Panc1 (cell line): ENCODE measurements at regions not wholly inside any gene's neighbourhood (a gene's known extent, or its start where the extent isn't known, plus 50 kb on each side); places are given as distances from the start of the nearest gene placed in this dataset.
A peak's percentile ranks its signal among the peaks of the same experiment; 100 is the strongest.

Source experiments
- ATAC-seq: fragments of 200-7000 bp; cut with Tn5 transposase; 2 replicates; pipeline ENCODE4 v1.9.1; 2020; ENCODE audit warnings: mild to moderate bottlenecking, moderate library complexity
- BruUV-seq: library from RNA; stranded (reverse); fragments of 400-500 nt; replicated peaks from 2 replicates; lab custom pipeline; 2021; lab: Mats Ljungman, UMichigan
- CTCF ChIA-PET: fragments of 300-600 bp; sonication (Branson Sonifier 250); formaldehyde crosslinking; loops from one replicate; lab custom pipeline; 2022; ENCODE audit warnings: antibody characterized with exemption; lab: Charles Lee
- POLR2A ChIA-PET: fragments of 300-600 bp; sonication (Branson Sonifier 250); formaldehyde crosslinking; loops from one replicate; lab custom pipeline; 2022; ENCODE audit warnings: antibody characterized with exemption; lab: Charles Lee
- DNase-seq: peaks from one replicate; pipeline ENCODE4 v3.0.0-alpha.2; 2010; ENCODE audit warnings: low read depth, low spot score
- H3K27ac ChIP-seq: 2 replicates; pipeline ENCODE4 v1.5.1; 2011; ENCODE audit warnings: mild to moderate bottlenecking, low read length, inconsistent platforms
- H3K27me3 ChIP-seq: fragments of 200-500 bp; sonication (Bioruptor generic); 2 replicates; pipeline ENCODE4 v1.6.0; 2014; ENCODE audit warnings: low read length, inconsistent platforms; ENCODE audit not compliant: control insufficient read depth, insufficient read depth
- H3K36me3 ChIP-seq: fragments of 200-500 bp; sonication (Bioruptor generic); 2 replicates; pipeline ENCODE4 v1.5.1; 2014; ENCODE audit warnings: inconsistent platforms, mild to moderate bottlenecking, low read length, moderate library complexity; ENCODE audit not compliant: control insufficient read depth, insufficient read depth
- H3K4me1 ChIP-seq: 2 replicates; pipeline ENCODE4 v1.5.1; 2011; ENCODE audit warnings: inconsistent platforms, mild to moderate bottlenecking, low read length, moderate library complexity; ENCODE audit not compliant: control insufficient read depth, insufficient read depth
- H3K4me3 ChIP-seq, 2 experiments: 2 replicates each; pipeline ENCODE4 v1.5.1; 2011 to 2012; ENCODE audit warnings: low read depth in 2 of 2, low read length in 2 of 2, mild to moderate bottlenecking in 2 of 2, inconsistent platforms in 1 of 2, moderate library complexity in 1 of 2
- H3K9me3 ChIP-seq: fragments of 200-500 bp; sonication (Bioruptor generic); 2 replicates; pipeline ENCODE4 v1.5.1; 2014; ENCODE audit warnings: low read depth, mild to moderate bottlenecking, inconsistent platforms, low read length, moderate library complexity; ENCODE audit not compliant: control insufficient read depth, insufficient read depth
- CTCF ChIP-seq: fragments of 450-650 bp; IDR thresholded peaks from 2 replicates; pipeline ENCODE4 v1.5.1; 2017; ENCODE audit warnings: mild to moderate bottlenecking
- POLR2AphosphoS5 ChIP-seq: IDR thresholded peaks from 2 replicates; pipeline ENCODE4 v1.6.1; 2012; ENCODE audit warnings: mild to moderate bottlenecking, low read depth, low read length, moderate library complexity
- SIN3A ChIP-seq: IDR thresholded peaks from 2 replicates; pipeline ENCODE4 v1.6.1; 2012; ENCODE audit warnings: low read depth, mild to moderate bottlenecking, low read length, moderate library complexity, borderline replicate concordance; ENCODE audit not compliant: insufficient read depth
- TCF7L2 ChIP-seq: IDR thresholded peaks from 2 replicates; pipeline ENCODE4 v1.6.1; 2011; ENCODE audit warnings: mild to moderate bottlenecking, low read depth, low read length, inconsistent platforms
- in situ Hi-C: cut with HindIII; loops from 2 replicates; pipeline ENCODE4 v1.10.0; 2016; ENCODE audit warnings: low sequenced_read_pairs, low pct_unique_long_range_greater_than_20kb
- intact Hi-C: fragments of 100-400 bp; cut with micrococcal nuclease; formaldehyde crosslinking; loops from one replicate; pipeline ENCODE4 v1.10.0; 2022; ENCODE audit not compliant: unreplicated experiment
- TF ChIP-seq, protein P1 (sequence below), 2 experiments: IDR thresholded peaks; 2 replicates each; pipeline ENCODE4 v1.6.1; 2011 to 2012; ENCODE audit warnings: low read depth in 2 of 2, control low read depth in 1 of 2, low read length in 1 of 2, mild to moderate bottlenecking in 1 of 2, moderate library complexity in 1 of 2; ENCODE audit not compliant: insufficient read depth in 1 of 2

DNA sequence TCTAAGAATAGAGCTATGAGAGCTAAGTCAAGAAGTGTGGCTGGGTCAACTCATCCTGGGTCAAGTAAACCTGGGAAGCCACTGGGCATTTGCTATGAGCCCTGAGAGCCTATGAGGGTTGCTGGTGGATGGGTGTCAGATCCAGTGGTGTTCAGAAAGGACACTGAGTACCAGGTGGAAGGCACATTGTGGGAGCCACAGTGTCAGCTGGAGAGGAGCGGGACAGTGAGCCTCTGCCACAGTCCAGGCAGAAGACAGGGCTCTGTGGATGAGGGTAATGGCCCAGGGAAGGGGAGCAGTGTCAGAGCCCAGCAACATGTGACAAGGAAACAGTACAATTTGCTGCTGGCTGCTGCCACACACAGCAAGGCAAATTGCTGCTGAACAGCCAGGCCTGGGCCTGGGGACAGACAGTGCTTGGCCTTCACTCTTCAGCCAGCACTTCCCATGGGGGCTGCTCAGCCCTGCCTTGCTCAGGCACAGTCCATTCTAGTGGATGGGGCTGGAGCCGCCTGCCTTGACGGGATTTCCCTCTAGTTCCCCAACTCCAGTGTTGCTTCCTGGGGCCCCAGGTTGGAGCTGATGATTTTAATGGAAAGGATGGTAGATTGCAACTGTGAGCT, 90.9 kb upstream of the CHST15 start:
- in situ Hi-C loops (no loop called here), intact Hi-C loops (no loop called here)
- no TSS peak for BruUV-seq
- no peak overlapping the region for H3K27ac ChIP-seq
- no peaks in the 10 kb centered on the region for H3K9me3 ChIP-seq
- H3K36me3 ChIP-seq = no peaks in the 10 kb centered on the region
- no peaks in the 10 kb centered on the region for H3K27me3 ChIP-seq
- ATAC-seq (peak; percentile 67), DNase-seq (no peak)
- no peak overlapping the region for H3K4me3 ChIP-seq
- ChIA-PET CTCF (no interaction called here), POLR2A (no interaction called here)
- TF ChIP-seq POLR2AphosphoS5 (no peak), TCF7L2 (no peak), SIN3A (no peak), CTCF (no peak)
- TF ChIP-seq, protein P1, sequence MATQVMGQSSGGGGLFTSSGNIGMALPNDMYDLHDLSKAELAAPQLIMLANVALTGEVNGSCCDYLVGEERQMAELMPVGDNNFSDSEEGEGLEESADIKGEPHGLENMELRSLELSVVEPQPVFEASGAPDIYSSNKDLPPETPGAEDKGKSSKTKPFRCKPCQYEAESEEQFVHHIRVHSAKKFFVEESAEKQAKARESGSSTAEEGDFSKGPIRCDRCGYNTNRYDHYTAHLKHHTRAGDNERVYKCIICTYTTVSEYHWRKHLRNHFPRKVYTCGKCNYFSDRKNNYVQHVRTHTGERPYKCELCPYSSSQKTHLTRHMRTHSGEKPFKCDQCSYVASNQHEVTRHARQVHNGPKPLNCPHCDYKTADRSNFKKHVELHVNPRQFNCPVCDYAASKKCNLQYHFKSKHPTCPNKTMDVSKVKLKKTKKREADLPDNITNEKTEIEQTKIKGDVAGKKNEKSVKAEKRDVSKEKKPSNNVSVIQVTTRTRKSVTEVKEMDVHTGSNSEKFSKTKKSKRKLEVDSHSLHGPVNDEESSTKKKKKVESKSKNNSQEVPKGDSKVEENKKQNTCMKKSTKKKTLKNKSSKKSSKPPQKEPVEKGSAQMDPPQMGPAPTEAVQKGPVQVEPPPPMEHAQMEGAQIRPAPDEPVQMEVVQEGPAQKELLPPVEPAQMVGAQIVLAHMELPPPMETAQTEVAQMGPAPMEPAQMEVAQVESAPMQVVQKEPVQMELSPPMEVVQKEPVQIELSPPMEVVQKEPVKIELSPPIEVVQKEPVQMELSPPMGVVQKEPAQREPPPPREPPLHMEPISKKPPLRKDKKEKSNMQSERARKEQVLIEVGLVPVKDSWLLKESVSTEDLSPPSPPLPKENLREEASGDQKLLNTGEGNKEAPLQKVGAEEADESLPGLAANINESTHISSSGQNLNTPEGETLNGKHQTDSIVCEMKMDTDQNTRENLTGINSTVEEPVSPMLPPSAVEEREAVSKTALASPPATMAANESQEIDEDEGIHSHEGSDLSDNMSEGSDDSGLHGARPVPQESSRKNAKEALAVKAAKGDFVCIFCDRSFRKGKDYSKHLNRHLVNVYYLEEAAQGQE (IDR thresholded peaks at IDR 0.05; ENCODE audit: insufficient read depth in 1 of 2, low read depth in 2 of 2, low read length in 1 of 2) = no peak
- H3K4me1 ChIP-seq = no peaks in the 10 kb centered on the region

GRCh38 chr10:124183617-124184016, 90.2 kb upstream of the CHST15 start:
- intact Hi-C loops = no loop called here
- Histone ChIP-seq H3K4me3 (no peak overlapping the region), H3K27ac (no peak overlapping the region), H3K36me3 (no peaks in the 10 kb centered on the region), H3K27me3 (no peaks in the 10 kb centered on the region), H3K9me3 (no peaks in the 10 kb centered on the region), H3K4me1 (no peaks in the 10 kb centered on the region)
- ATAC-seq (no peak), DNase-seq (no peak)
- in situ Hi-C loops = no loop called here
- CTCF ChIA-PET = no interaction called here
- no TSS peak for BruUV-seq
- TF ChIP-seq, protein P1 (IDR thresholded peaks at IDR 0.05; ENCODE audit: insufficient read depth in 1 of 2, low read depth in 2 of 2, low read length in 1 of 2) = no peak
- no peak for TF ChIP-seq CTCF
- TF ChIP-seq SIN3A = no peak
- TF ChIP-seq POLR2AphosphoS5 = no peak
- POLR2A ChIA-PET = no interaction called here
